ENCODE measurements at regions not wholly inside any gene's neighbourhood (a gene's known extent, or its start where the extent isn't known, plus 50 kb on each side); places are given as distances from the start of the nearest gene placed in this dataset.

GRCh38 chr14:98543074-98543473, 728.9 kb downstream of the BCL11B start:
- H3K27ac Mint-ChIP-seq: no peak overlapping the region
- no peaks in the 10 kb centered on the region for H3K36me3 Mint-ChIP-seq (ENCODE audit: low read depth)
- POLR2A ChIA-PET: no interaction called here
- no peak overlapping the region for H3K4me3 Mint-ChIP-seq
- peaks cover 2% of the 10 kb centered on the region for H3K4me1 Mint-ChIP-seq
- DNase-seq: no peak
- CTCF ChIA-PET: no interaction called here
- H3K27me3 Mint-ChIP-seq: no peaks in the 10 kb centered on the region
- H3K9me3 Mint-ChIP-seq: peaks cover 2% of the 10 kb centered on the region

GRCh38 chr14:98544174-98544573, 727.8 kb downstream of the BCL11B start:
- Mint-ChIP-seq H3K27ac (no peak overlapping the region), H3K4me1 (peaks cover 5% of the 10 kb centered on the region), H3K4me3 (no peak overlapping the region), H3K36me3 (ENCODE audit: low read depth) (no peaks in the 10 kb centered on the region), H3K27me3 (no peaks in the 10 kb centered on the region), H3K9me3 (no peaks in the 10 kb centered on the region)
- ChIA-PET POLR2A (interaction anchor here (0.6 kb wide), 1 partner anchor 636 kb away, joined by 3 read pairs; no protein-coding TSS in a partner anchor), CTCF (no interaction called here)
- no peak for DNase-seq

- DNase-seq: no peak
- ChIA-PET CTCF (no interaction called here), POLR2A (no interaction called here)
- Mint-ChIP-seq H3K36me3 (ENCODE audit: low read depth) (no peaks in the 10 kb centered on the region), H3K27me3 (no peaks in the 10 kb centered on the region), H3K9me3 (no peaks in the 10 kb centered on the region), H3K4me1 (peaks cover 5% of the 10 kb centered on the region), H3K4me3 (no peak overlapping the region), H3K27ac (no peak overlapping the region)
Observed at GRCh38 chr14:98545181-98545580, 726.8 kb downstream of the BCL11B start.

- POLR2A ChIA-PET: no interaction called here
- no peaks in the 10 kb centered on the region for H3K27me3 Mint-ChIP-seq
- H3K9me3 Mint-ChIP-seq: no peaks in the 10 kb centered on the region
- DNase-seq: no peak
- H3K4me3 Mint-ChIP-seq: no peak overlapping the region
- H3K27ac Mint-ChIP-seq: no peak overlapping the region
- peaks cover 5% of the 10 kb centered on the region for H3K4me1 Mint-ChIP-seq
- CTCF ChIA-PET: no interaction called here
- no peaks in the 10 kb centered on the region for H3K36me3 Mint-ChIP-seq (ENCODE audit: low read depth)
Observed at GRCh38 chr14:98548071-98548686, 723.8 kb downstream of the BCL11B start.

GRCh38 chr14:98551028-98551427, 721.0 kb downstream of the BCL11B start:
- H3K4me1 Mint-ChIP-seq: peaks cover 5% of the 10 kb centered on the region
- no peak overlapping the region for H3K4me3 Mint-ChIP-seq
- no peaks in the 10 kb centered on the region for H3K27me3 Mint-ChIP-seq
- DNase-seq: no peak
- H3K9me3 Mint-ChIP-seq: peaks cover 2% of the 10 kb centered on the region
- H3K36me3 Mint-ChIP-seq (ENCODE audit: low read depth): no peaks in the 10 kb centered on the region
- ChIA-PET CTCF (no interaction called here), POLR2A (no interaction called here)
- no peak overlapping the region for H3K27ac Mint-ChIP-seq

GRCh38 chr14:98555440-98555839, 716.6 kb downstream of the BCL11B start:
- no peaks in the 10 kb centered on the region for H3K4me1 Mint-ChIP-seq
- ChIA-PET POLR2A (no interaction called here), CTCF (no interaction called here)
- peaks cover 5% of the 10 kb centered on the region for H3K36me3 Mint-ChIP-seq (ENCODE audit: low read depth)
- H3K27me3 Mint-ChIP-seq: no peaks in the 10 kb centered on the region
- peaks cover 7% of the 10 kb centered on the region for H3K9me3 Mint-ChIP-seq
- no peak overlapping the region for H3K4me3 Mint-ChIP-seq
- DNase-seq: no peak
- no peak overlapping the region for H3K27ac Mint-ChIP-seq

GRCh38 chr14:98564006-98564405, 708.0 kb downstream of the BCL11B start:
- Mint-ChIP-seq H3K27me3 (peaks cover 2% of the 10 kb centered on the region), H3K4me3 (no peak overlapping the region), H3K4me1 (no peaks in the 10 kb centered on the region), H3K36me3 (ENCODE audit: low read depth) (no peaks in the 10 kb centered on the region), H3K27ac (no peak overlapping the region), H3K9me3 (peaks cover 4% of the 10 kb centered on the region)
- no peak for DNase-seq
- ChIA-PET POLR2A (no interaction called here), CTCF (no interaction called here)

GRCh38 chr14:98564541-98564940, 707.5 kb downstream of the BCL11B start:
- H3K4me1 Mint-ChIP-seq: no peaks in the 10 kb centered on the region

GRCh38 chr14:98571104-98571503, 700.9 kb downstream of the BCL11B start:
- Mint-ChIP-seq H3K9me3 (peaks cover 4% of the 10 kb centered on the region), H3K4me1 (no peaks in the 10 kb centered on the region), H3K4me3 (no peak overlapping the region), H3K27ac (no peak overlapping the region), H3K36me3 (ENCODE audit: low read depth) (no peaks in the 10 kb centered on the region), H3K27me3 (no peaks in the 10 kb centered on the region)
- ChIA-PET POLR2A (no interaction called here), CTCF (no interaction called here)
- DNase-seq: no peak

More at GRCh38 chr14:98564541-98564940, 707.5 kb downstream of the BCL11B start:
- POLR2A ChIA-PET: no interaction called here
- DNase-seq: no peak
- Mint-ChIP-seq H3K4me3 (no peak overlapping the region), H3K27me3 (peaks cover 2% of the 10 kb centered on the region), H3K9me3 (peaks cover 2% of the 10 kb centered on the region), H3K27ac (no peak overlapping the region), H3K36me3 (ENCODE audit: low read depth) (no peaks in the 10 kb centered on the region)
- CTCF ChIA-PET: no interaction called here

- Mint-ChIP-seq H3K4me3 (no peak overlapping the region), H3K36me3 (ENCODE audit: low read depth) (no peaks in the 10 kb centered on the region), H3K27ac (no peak overlapping the region), H3K9me3 (peaks cover 4% of the 10 kb centered on the region), H3K27me3 (peaks cover under 1% of the 10 kb centered on the region), H3K4me1 (no peaks in the 10 kb centered on the region)
- ChIA-PET POLR2A (no interaction called here), CTCF (no interaction called here)
- no peak for DNase-seq
Observed at GRCh38 chr14:98573082-98573481, 698.9 kb downstream of the BCL11B start.

GRCh38 chr14:98576463-98576862, 695.5 kb downstream of the BCL11B start:
- CTCF ChIA-PET: no interaction called here
- H3K36me3 Mint-ChIP-seq (ENCODE audit: low read depth): no peaks in the 10 kb centered on the region
- no peak overlapping the region for H3K27ac Mint-ChIP-seq
- peaks cover 3% of the 10 kb centered on the region for H3K27me3 Mint-ChIP-seq
- POLR2A ChIA-PET: no interaction called here
- DNase-seq: no peak
- peaks cover under 1% of the 10 kb centered on the region for H3K9me3 Mint-ChIP-seq
- no peaks in the 10 kb centered on the region for H3K4me1 Mint-ChIP-seq
- no peak overlapping the region for H3K4me3 Mint-ChIP-seq

- POLR2A ChIA-PET: no interaction called here
- no peak overlapping the region for H3K4me3 Mint-ChIP-seq
- H3K4me1 Mint-ChIP-seq: no peaks in the 10 kb centered on the region
- no peak for DNase-seq
- CTCF ChIA-PET: no interaction called here
- no peaks in the 10 kb centered on the region for H3K36me3 Mint-ChIP-seq (ENCODE audit: low read depth)
- H3K27me3 Mint-ChIP-seq: peaks cover 6% of the 10 kb centered on the region
- no peak overlapping the region for H3K27ac Mint-ChIP-seq
- H3K9me3 Mint-ChIP-seq: peaks cover 2% of the 10 kb centered on the region
Observed at GRCh38 chr14:98578204-98578603, 693.8 kb downstream of the BCL11B start.

- CTCF ChIA-PET: interaction anchor here (0.6 kb wide), 1 partner anchor 652 kb away, joined by 3 read pairs; no protein-coding TSS in a partner anchor
Observed at GRCh38 chr14:98579140-98579539, 692.9 kb downstream of the BCL11B start.

GRCh38 chr14:98580131-98580678, 691.8 kb downstream of the BCL11B start:
- Mint-ChIP-seq H3K9me3 (peaks cover 2% of the 10 kb centered on the region), H3K4me3 (no peak overlapping the region), H3K27me3 (peaks cover 6% of the 10 kb centered on the region), H3K4me1 (no peaks in the 10 kb centered on the region), H3K36me3 (ENCODE audit: low read depth) (no peaks in the 10 kb centered on the region), H3K27ac (no peak overlapping the region)
- CTCF ChIA-PET: interaction anchor here (1.0 kb wide), 1 partner anchor 602 kb away, joined by 3 read pairs; no protein-coding TSS in a partner anchor
- peak; percentile 22 for DNase-seq
- POLR2A ChIA-PET: no interaction called here

More at GRCh38 chr14:98579140-98579539, 692.9 kb downstream of the BCL11B start:
- POLR2A ChIA-PET: no interaction called here
- no peak overlapping the region for H3K27ac Mint-ChIP-seq
- peaks cover 2% of the 10 kb centered on the region for H3K9me3 Mint-ChIP-seq
- no peak for DNase-seq
- no peaks in the 10 kb centered on the region for H3K4me1 Mint-ChIP-seq
- H3K27me3 Mint-ChIP-seq: peaks cover 6% of the 10 kb centered on the region
- H3K4me3 Mint-ChIP-seq: no peak overlapping the region
- H3K36me3 Mint-ChIP-seq (ENCODE audit: low read depth): no peaks in the 10 kb centered on the region
